Nephron progenitor cell (in vitro differentiated cells): ENCODE measurements at regions not wholly inside any gene's neighbourhood (a gene's known extent, or its start where the extent isn't known, plus 50 kb on each side); places are given as distances from the start of the nearest gene placed in this dataset.

Source experiments
- DNase-seq: peaks from one replicate; pipeline ENCODE4 v3.0.0; 2021
- H3K27ac Mint-ChIP-seq: 2 replicates; pipeline ENCODE4 v1.8.0; 2021; ENCODE audit warnings: mild to moderate bottlenecking, moderate library complexity, mixed read lengths
- H3K27me3 Mint-ChIP-seq: 2 replicates; pipeline ENCODE4 v1.8.0; 2021; ENCODE audit warnings: mild to moderate bottlenecking, low read depth, mixed read lengths; ENCODE audit not compliant: poor library complexity
- H3K36me3 Mint-ChIP-seq: 2 replicates; pipeline ENCODE4 v1.8.0; 2021; ENCODE audit warnings: low read depth, mixed read lengths
- H3K4me1 Mint-ChIP-seq: 2 replicates; pipeline ENCODE4 v1.8.0; 2021; ENCODE audit warnings: mixed read lengths
- H3K4me3 Mint-ChIP-seq: 2 replicates; pipeline ENCODE4 v1.8.0; 2021; ENCODE audit warnings: mild to moderate bottlenecking, moderate library complexity, mixed read lengths
- H3K9me3 Mint-ChIP-seq: 2 replicates; pipeline ENCODE4 v1.8.0; 2021; ENCODE audit warnings: mild to moderate bottlenecking, moderate library complexity, mixed read lengths
- TF ChIP-seq, protein P1 (sequence below): fragments of 200-600 bp; sonication (generic); IDR thresholded peaks from 2 replicates; pipeline ENCODE4 v1.5.0; 2021; ENCODE audit warnings: antibody characterized with exemption

GRCh38 chr6:47407300-47408281, 70.0 kb upstream of the CD2AP start:
- H3K27me3 Mint-ChIP-seq: peaks cover 3% of the 10 kb centered on the region
- no peaks in the 10 kb centered on the region for H3K9me3 Mint-ChIP-seq
- DNase-seq: no peak
- H3K36me3 Mint-ChIP-seq: no peaks in the 10 kb centered on the region
- TF ChIP-seq, protein P1, sequence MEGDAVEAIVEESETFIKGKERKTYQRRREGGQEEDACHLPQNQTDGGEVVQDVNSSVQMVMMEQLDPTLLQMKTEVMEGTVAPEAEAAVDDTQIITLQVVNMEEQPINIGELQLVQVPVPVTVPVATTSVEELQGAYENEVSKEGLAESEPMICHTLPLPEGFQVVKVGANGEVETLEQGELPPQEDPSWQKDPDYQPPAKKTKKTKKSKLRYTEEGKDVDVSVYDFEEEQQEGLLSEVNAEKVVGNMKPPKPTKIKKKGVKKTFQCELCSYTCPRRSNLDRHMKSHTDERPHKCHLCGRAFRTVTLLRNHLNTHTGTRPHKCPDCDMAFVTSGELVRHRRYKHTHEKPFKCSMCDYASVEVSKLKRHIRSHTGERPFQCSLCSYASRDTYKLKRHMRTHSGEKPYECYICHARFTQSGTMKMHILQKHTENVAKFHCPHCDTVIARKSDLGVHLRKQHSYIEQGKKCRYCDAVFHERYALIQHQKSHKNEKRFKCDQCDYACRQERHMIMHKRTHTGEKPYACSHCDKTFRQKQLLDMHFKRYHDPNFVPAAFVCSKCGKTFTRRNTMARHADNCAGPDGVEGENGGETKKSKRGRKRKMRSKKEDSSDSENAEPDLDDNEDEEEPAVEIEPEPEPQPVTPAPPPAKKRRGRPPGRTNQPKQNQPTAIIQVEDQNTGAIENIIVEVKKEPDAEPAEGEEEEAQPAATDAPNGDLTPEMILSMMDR: no peak
- no peak overlapping the region for H3K4me3 Mint-ChIP-seq
- H3K27ac Mint-ChIP-seq: no peak overlapping the region
- peaks cover 12% of the 10 kb centered on the region for H3K4me1 Mint-ChIP-seq

DNA sequence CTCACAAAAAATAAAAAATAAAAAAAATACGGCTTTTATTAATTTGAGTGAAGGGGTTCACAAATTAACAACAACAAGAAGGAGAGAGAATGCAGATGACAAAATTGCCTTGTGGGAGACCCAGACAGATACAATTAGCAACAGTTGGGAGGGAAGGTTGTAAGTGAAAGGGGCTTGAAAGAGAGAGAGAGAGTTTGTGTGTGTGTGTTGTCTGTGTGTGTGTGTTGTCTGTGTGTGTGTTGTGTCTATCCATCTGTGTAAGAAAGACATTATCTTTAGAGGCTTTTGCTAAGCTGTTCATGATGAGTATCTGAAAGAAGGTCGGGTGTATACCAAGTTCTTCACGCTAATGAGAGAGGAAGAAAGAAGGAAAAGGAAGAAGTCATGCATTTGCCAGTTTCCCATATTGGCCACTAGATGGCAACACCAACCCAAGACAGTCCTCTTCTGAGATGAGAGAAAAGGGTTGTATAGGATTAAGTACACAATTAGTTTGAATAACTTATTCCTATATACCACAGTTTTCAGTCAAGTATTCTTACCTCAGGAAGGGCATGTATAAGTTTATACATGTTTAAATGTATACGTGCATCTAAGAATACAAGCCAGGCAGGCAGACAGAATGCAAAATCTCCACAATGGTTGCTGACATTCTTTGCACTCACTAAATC, 63.7 kb upstream of the CD2AP start:
- DNase-seq: peak; percentile 12
- peaks cover 17% of the 10 kb centered on the region for H3K4me1 Mint-ChIP-seq
- H3K27me3 Mint-ChIP-seq: no peaks in the 10 kb centered on the region
- no peaks in the 10 kb centered on the region for H3K9me3 Mint-ChIP-seq
- no peak overlapping the region for H3K4me3 Mint-ChIP-seq
- TF ChIP-seq, protein P1: peak; percentile 93
- no peaks in the 10 kb centered on the region for H3K36me3 Mint-ChIP-seq
- peak overlapping the region; percentile 40 for H3K27ac Mint-ChIP-seq

- no peaks in the 10 kb centered on the region for H3K36me3 Mint-ChIP-seq
- H3K27ac Mint-ChIP-seq: peak overlapping the region; percentile 58
- no peaks in the 10 kb centered on the region for H3K27me3 Mint-ChIP-seq
- no peak for DNase-seq
- TF ChIP-seq, protein P1: no peak
- no peak overlapping the region for H3K4me3 Mint-ChIP-seq
- no peaks in the 10 kb centered on the region for H3K9me3 Mint-ChIP-seq
- peaks cover 17% of the 10 kb centered on the region for H3K4me1 Mint-ChIP-seq
These were observed 63.0 kb upstream of the CD2AP start for GRCh38 chr6:47414423-47415167.

GRCh38 chr6:47416396-47417345, 60.9 kb upstream of the CD2AP start:
- Mint-ChIP-seq H3K9me3 (no peaks in the 10 kb centered on the region), H3K4me1 (peaks cover 17% of the 10 kb centered on the region), H3K4me3 (no peak overlapping the region)

More at GRCh38 chr6:47416396-47417345, 60.9 kb upstream of the CD2AP start:
- no peak for DNase-seq
- no peak overlapping the region for H3K27ac Mint-ChIP-seq
- H3K27me3 Mint-ChIP-seq: no peaks in the 10 kb centered on the region
- TF ChIP-seq, protein P1: no peak
- no peaks in the 10 kb centered on the region for H3K36me3 Mint-ChIP-seq
